ENCODE measurements at regions not wholly inside any gene's neighbourhood (a gene's known extent, or its start where the extent isn't known, plus 50 kb on each side); places are given as distances from the start of the nearest gene placed in this dataset.
"Not testable (repeated sequence)": the region's sequence is repeated elsewhere in the genome, so short reads cannot be mapped to it uniquely, and the experiment has no call there.

DNA sequence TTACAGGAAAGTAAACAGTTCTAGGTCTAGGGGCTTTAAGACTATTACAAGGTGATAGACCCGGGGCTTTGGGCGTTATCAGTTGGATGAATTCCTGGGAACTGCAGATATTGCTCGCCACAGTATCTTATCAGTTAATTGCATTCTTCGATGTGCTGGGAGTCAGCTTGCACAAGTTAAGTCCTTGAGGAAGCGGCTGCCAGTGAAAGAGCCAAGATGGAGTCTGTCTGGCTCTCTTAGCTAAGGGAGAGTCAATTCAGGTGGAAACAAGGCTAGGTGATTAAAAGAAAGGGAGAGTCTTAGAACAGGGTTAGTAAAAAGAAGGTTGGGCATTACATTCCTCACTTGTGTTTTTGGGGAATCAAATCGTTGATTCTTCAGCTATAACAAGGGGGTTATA lies 130.6 kb upstream of the ZNF195 start:
- not testable (repeated sequence) for DNase-seq; H3K36me3 ChIP-seq (ENCODE audit: control insufficient read depth in 1 of 2, insufficient read depth in 2 of 2, low read length in 2 of 2); H4K12ac ChIP-seq (ENCODE audit: low read depth, low read length); H3K4me1 ChIP-seq (ENCODE audit: control insufficient read depth in 1 of 2, insufficient read depth in 2 of 2, low read length in 2 of 2); H3K14ac ChIP-seq (ENCODE audit: low read length); H2AK5ac ChIP-seq (ENCODE audit: low read length); H3K9ac ChIP-seq (ENCODE audit: low read length); H3K79me1 ChIP-seq (ENCODE audit: low read length); H3K23ac ChIP-seq (ENCODE audit: low read length); H3K4me2 ChIP-seq (ENCODE audit: low read length); H3K4ac ChIP-seq (ENCODE audit: low read depth, low read length); H3K18ac ChIP-seq (ENCODE audit: low read length); H3K27ac ChIP-seq (ENCODE audit: low read depth, low read length); H4K8ac ChIP-seq (ENCODE audit: low read depth, low read length); H2BK5ac ChIP-seq (ENCODE audit: low read depth, low read length, poor library complexity); H2BK120ac ChIP-seq (ENCODE audit: insufficient read depth, low read length, poor library complexity); H2AFZ ChIP-seq (ENCODE audit: insufficient read depth, low read length, poor library complexity); H3K27me3 ChIP-seq (ENCODE audit: insufficient read depth, low read length); H4K91ac ChIP-seq (ENCODE audit: low read depth, low read length); H3K4me3 ChIP-seq (ENCODE audit: low read depth, low read length); H3K79me2 ChIP-seq (ENCODE audit: control insufficient read depth, insufficient read depth, low read length, poor library complexity); H2BK12ac ChIP-seq (ENCODE audit: low read length); H3K9me3 ChIP-seq (ENCODE audit: insufficient read depth, low read depth, low read length)
- no CpG with 5 or more reads among the region's 6 CpGs for WGBS (ENCODE audit: extremely low coverage, insufficient coverage, insufficient read length)

DNA sequence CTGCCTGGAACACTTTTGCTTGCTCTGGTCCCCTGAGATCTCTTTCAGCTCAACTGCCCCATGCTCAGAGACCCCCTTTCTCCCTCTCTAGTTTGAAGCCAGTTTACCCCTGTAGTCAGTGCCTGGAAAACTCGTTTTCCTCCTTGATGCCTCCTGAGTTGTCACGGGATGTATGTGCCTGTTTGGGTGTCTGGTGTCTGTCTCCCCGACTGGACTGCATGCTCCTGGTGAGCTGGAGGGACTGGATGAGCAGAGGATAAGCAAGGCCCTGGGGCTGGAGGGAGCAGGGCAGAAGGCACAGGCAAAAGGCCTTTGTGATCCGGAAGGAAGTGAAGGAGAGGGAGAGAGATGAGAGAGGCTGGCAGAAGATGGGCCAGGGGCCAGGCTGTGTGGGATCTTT lies 120.3 kb upstream of the ZNF195 start:
- H3K27me3 ChIP-seq (ENCODE audit: insufficient read depth, low read length); H3K79me1 ChIP-seq (ENCODE audit: low read length); H2AFZ ChIP-seq (ENCODE audit: insufficient read depth, low read length, poor library complexity); DNase-seq; H3K36me3 ChIP-seq (ENCODE audit: control insufficient read depth in 1 of 2, insufficient read depth in 2 of 2, low read length in 2 of 2); H3K4ac ChIP-seq (ENCODE audit: low read depth, low read length); H3K23ac ChIP-seq (ENCODE audit: low read length); H3K18ac ChIP-seq (ENCODE audit: low read length); H3K27ac ChIP-seq (ENCODE audit: low read depth, low read length); H4K12ac ChIP-seq (ENCODE audit: low read depth, low read length); H2BK120ac ChIP-seq (ENCODE audit: insufficient read depth, low read length, poor library complexity); H4K8ac ChIP-seq (ENCODE audit: low read depth, low read length); H3K4me3 ChIP-seq (ENCODE audit: low read depth, low read length); H3K14ac ChIP-seq (ENCODE audit: low read length); H3K9ac ChIP-seq (ENCODE audit: low read length); H3K9me3 ChIP-seq (ENCODE audit: insufficient read depth, low read depth, low read length); H4K91ac ChIP-seq (ENCODE audit: low read depth, low read length); H3K4me1 ChIP-seq (ENCODE audit: control insufficient read depth in 1 of 2, insufficient read depth in 2 of 2, low read length in 2 of 2); H2AK5ac ChIP-seq (ENCODE audit: low read length); H3K79me2 ChIP-seq (ENCODE audit: control insufficient read depth, insufficient read depth, low read length, poor library complexity); H2BK12ac ChIP-seq (ENCODE audit: low read length); H2BK5ac ChIP-seq (ENCODE audit: low read depth, low read length, poor library complexity); H3K4me2 ChIP-seq (ENCODE audit: low read length): not testable (repeated sequence)
- no CpG with 5 or more reads among the region's 4 CpGs for WGBS (ENCODE audit: extremely low coverage, insufficient coverage, insufficient read length)

DNA sequence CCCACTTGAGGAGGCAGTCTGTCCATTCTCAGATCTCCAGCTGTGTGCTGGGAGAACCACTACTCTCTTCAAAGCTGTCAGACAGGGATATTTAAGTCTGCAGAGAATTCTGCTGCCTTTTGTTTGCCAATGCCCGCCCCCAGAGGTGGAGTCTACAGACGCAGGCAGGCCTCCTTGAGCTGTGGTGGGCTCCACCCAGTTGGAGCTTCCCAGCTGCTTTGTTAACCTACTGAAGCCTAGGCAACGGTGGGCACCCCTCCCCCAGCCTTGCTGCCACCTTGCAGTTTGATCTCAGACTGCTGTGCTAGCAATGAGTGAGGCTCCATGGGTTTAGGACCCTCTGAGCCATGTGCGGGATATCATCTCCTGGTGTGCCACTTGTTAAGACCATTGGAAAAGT lies 119.4 kb upstream of the ZNF195 start:
- H3K9me3 ChIP-seq (ENCODE audit: insufficient read depth, low read depth, low read length): not testable (repeated sequence)

DNA sequence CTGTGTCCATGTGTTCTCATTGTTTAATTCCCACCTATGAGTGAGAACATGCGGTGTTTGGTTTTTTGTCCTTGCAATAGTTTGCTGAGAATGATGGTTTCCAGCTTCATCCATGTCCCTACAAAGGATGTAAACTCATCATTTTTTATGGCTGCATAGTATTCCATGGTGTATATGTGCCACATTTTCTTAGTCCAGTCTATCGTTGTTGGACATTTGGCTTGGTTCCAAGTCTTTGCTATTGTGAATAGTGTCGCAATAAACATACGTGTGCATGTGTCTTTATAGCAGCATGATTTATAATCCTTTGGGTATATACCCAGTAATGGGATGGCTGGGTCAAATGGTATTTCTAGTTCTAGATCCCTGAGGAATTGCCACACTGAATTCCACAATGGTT lies 114.2 kb upstream of the ZNF195 start:
- H3K14ac ChIP-seq (ENCODE audit: low read length); H2BK12ac ChIP-seq (ENCODE audit: low read length); H3K18ac ChIP-seq (ENCODE audit: low read length); H4K91ac ChIP-seq (ENCODE audit: low read depth, low read length); H3K79me2 ChIP-seq (ENCODE audit: control insufficient read depth, insufficient read depth, low read length, poor library complexity); H3K9ac ChIP-seq (ENCODE audit: low read length); H3K9me3 ChIP-seq (ENCODE audit: insufficient read depth, low read depth, low read length); H3K36me3 ChIP-seq (ENCODE audit: control insufficient read depth in 1 of 2, insufficient read depth in 2 of 2, low read length in 2 of 2); H4K12ac ChIP-seq (ENCODE audit: low read depth, low read length); H2BK120ac ChIP-seq (ENCODE audit: insufficient read depth, low read length, poor library complexity); DNase-seq; H3K23ac ChIP-seq (ENCODE audit: low read length); H3K4me1 ChIP-seq (ENCODE audit: control insufficient read depth in 1 of 2, insufficient read depth in 2 of 2, low read length in 2 of 2); H3K27me3 ChIP-seq (ENCODE audit: insufficient read depth, low read length); H3K27ac ChIP-seq (ENCODE audit: low read depth, low read length); H3K4me3 ChIP-seq (ENCODE audit: low read depth, low read length); H2AK5ac ChIP-seq (ENCODE audit: low read length); H3K79me1 ChIP-seq (ENCODE audit: low read length); H3K4ac ChIP-seq (ENCODE audit: low read depth, low read length); H2AFZ ChIP-seq (ENCODE audit: insufficient read depth, low read length, poor library complexity); H3K4me2 ChIP-seq (ENCODE audit: low read length); H2BK5ac ChIP-seq (ENCODE audit: low read depth, low read length, poor library complexity); H4K8ac ChIP-seq (ENCODE audit: low read depth, low read length): not testable (repeated sequence)
- WGBS (ENCODE audit: extremely low coverage, insufficient coverage, insufficient read length): no CpG with 5 or more reads among the region's 4 CpGs

More for the DNA sequence above, 119.4 kb upstream of the ZNF195 start:
- DNase-seq; H3K18ac ChIP-seq (ENCODE audit: low read length); H3K79me1 ChIP-seq (ENCODE audit: low read length); H3K36me3 ChIP-seq (ENCODE audit: control insufficient read depth in 1 of 2, insufficient read depth in 2 of 2, low read length in 2 of 2); H2BK5ac ChIP-seq (ENCODE audit: low read depth, low read length, poor library complexity); H3K23ac ChIP-seq (ENCODE audit: low read length); H2BK12ac ChIP-seq (ENCODE audit: low read length); H3K4me2 ChIP-seq (ENCODE audit: low read length); H2AK5ac ChIP-seq (ENCODE audit: low read length); H3K4me3 ChIP-seq (ENCODE audit: low read depth, low read length); H3K27me3 ChIP-seq (ENCODE audit: insufficient read depth, low read length); H3K27ac ChIP-seq (ENCODE audit: low read depth, low read length); H4K8ac ChIP-seq (ENCODE audit: low read depth, low read length); H4K91ac ChIP-seq (ENCODE audit: low read depth, low read length); H3K4me1 ChIP-seq (ENCODE audit: control insufficient read depth in 1 of 2, insufficient read depth in 2 of 2, low read length in 2 of 2); H3K14ac ChIP-seq (ENCODE audit: low read length); H3K79me2 ChIP-seq (ENCODE audit: control insufficient read depth, insufficient read depth, low read length, poor library complexity); H3K4ac ChIP-seq (ENCODE audit: low read depth, low read length); H2BK120ac ChIP-seq (ENCODE audit: insufficient read depth, low read length, poor library complexity); H4K12ac ChIP-seq (ENCODE audit: low read depth, low read length); H3K9ac ChIP-seq (ENCODE audit: low read length); H2AFZ ChIP-seq (ENCODE audit: insufficient read depth, low read length, poor library complexity): not testable (repeated sequence)
- WGBS (ENCODE audit: extremely low coverage, insufficient coverage, insufficient read length): no CpG with 5 or more reads among the region's 4 CpGs

Measured in trophoblast cell (in vitro differentiated cells and primary cell).